ENCODE measurements at regions not wholly inside any gene's neighbourhood (a gene's known extent, or its start where the extent isn't known, plus 50 kb on each side); places are given as distances from the start of the nearest gene placed in this dataset.

- no peak for DNase-seq (ENCODE audit: low read depth, low spot score)
Measured at GRCh38 chr3:162183440-162183839, 686.8 kb downstream of the OTOL1 start.

- no peak for DNase-seq (ENCODE audit: low read depth, low spot score)
Measured at GRCh38 chr3:162192340-162193029, 695.9 kb downstream of the OTOL1 start.

GRCh38 chr3:162193148-162194095 is 696.8 kb downstream of the OTOL1 start:
- DNase-seq (ENCODE audit: low read depth, low spot score) = no peak

- no peak for DNase-seq (ENCODE audit: low read depth, low spot score)
Measured at GRCh38 chr3:162195147-162195546, 698.5 kb downstream of the OTOL1 start.

- DNase-seq (ENCODE audit: low read depth, low spot score) = no peak
Measured at GRCh38 chr3:162196964-162197363, 700.4 kb downstream of the OTOL1 start.

GRCh38 chr3:162200836-162201235 is 704.2 kb downstream of the OTOL1 start:
- no peak for DNase-seq (ENCODE audit: low read depth, low spot score)

GRCh38 chr3:162206648-162207047 is 710.0 kb downstream of the OTOL1 start:
- no peak for DNase-seq (ENCODE audit: low read depth, low spot score)

- DNase-seq (ENCODE audit: low read depth, low spot score) = no peak
Measured at GRCh38 chr3:162211470-162211869, 714.9 kb downstream of the OTOL1 start.

- DNase-seq (ENCODE audit: low read depth, low spot score) = no peak
Measured at GRCh38 chr3:162213196-162213595, 716.6 kb downstream of the OTOL1 start.

GRCh38 chr3:162213956-162214355 is 717.3 kb downstream of the OTOL1 start:
- no peak for DNase-seq (ENCODE audit: low read depth, low spot score)

GRCh38 chr3:162217647-162218046 is 721.0 kb downstream of the OTOL1 start:
- no peak for DNase-seq (ENCODE audit: low read depth, low spot score)

- no peak for DNase-seq (ENCODE audit: low read depth, low spot score)
Measured at GRCh38 chr3:162218479-162218878, 721.9 kb downstream of the OTOL1 start.

GRCh38 chr3:162224746-162225145 is 728.1 kb downstream of the OTOL1 start:
- DNase-seq (ENCODE audit: low read depth, low spot score) = no peak

GRCh38 chr3:162236949-162237348 is 740.3 kb downstream of the OTOL1 start:
- no peak for DNase-seq (ENCODE audit: low read depth, low spot score)

- no peak for DNase-seq (ENCODE audit: low read depth, low spot score)
Measured at GRCh38 chr3:162250782-162251181, 754.2 kb downstream of the OTOL1 start.

GRCh38 chr3:162262129-162262528 is 765.5 kb downstream of the OTOL1 start:
- DNase-seq (ENCODE audit: low read depth, low spot score) = no peak

- no peak for DNase-seq (ENCODE audit: low read depth, low spot score)
Measured at GRCh38 chr3:162263596-162263995, 767.0 kb downstream of the OTOL1 start.

GRCh38 chr3:162269636-162270458 is 773.2 kb downstream of the OTOL1 start:
- DNase-seq (ENCODE audit: low read depth, low spot score) = no peak

GRCh38 chr3:162274070-162274469 is 777.5 kb downstream of the OTOL1 start:
- DNase-seq (ENCODE audit: low read depth, low spot score) = no peak

GRCh38 chr3:162278834-162279233 is 782.2 kb downstream of the OTOL1 start:
- no peak for DNase-seq (ENCODE audit: low read depth, low spot score)

- DNase-seq (ENCODE audit: low read depth, low spot score) = no peak
Measured at GRCh38 chr3:162285259-162285658, 788.7 kb downstream of the OTOL1 start.

GRCh38 chr3:162287600-162287999 is 791.0 kb downstream of the OTOL1 start:
- DNase-seq (ENCODE audit: low read depth, low spot score) = no peak
